ENCODE measurements at regions not wholly inside any gene's neighbourhood (a gene's known extent, or its start where the extent isn't known, plus 50 kb on each side); places are given as distances from the start of the nearest gene placed in this dataset.

GRCh38 chr2:125491663-125492062 lies 1164.3 kb upstream of the GYPC start:
- DNase-seq: no peak
- ATAC-seq: no peak
- Histone ChIP-seq H3K27ac (no peak overlapping the region), H3K9me3 (no peaks in the 10 kb centered on the region), H3K36me3 (no peaks in the 10 kb centered on the region), H3K4me1 (no peaks in the 10 kb centered on the region), H3K4me3 (no peak overlapping the region), H3K27me3 (no peaks in the 10 kb centered on the region)
- intact Hi-C loops (cut with DNase I; ENCODE audit: low total_unique reads) (no loop called here), in situ Hi-C loops (cut with MboI; ENCODE audit: low sequenced_read_pairs in 4 of 4) (no loop called here)
- TF ChIP-seq, protein P1, sequence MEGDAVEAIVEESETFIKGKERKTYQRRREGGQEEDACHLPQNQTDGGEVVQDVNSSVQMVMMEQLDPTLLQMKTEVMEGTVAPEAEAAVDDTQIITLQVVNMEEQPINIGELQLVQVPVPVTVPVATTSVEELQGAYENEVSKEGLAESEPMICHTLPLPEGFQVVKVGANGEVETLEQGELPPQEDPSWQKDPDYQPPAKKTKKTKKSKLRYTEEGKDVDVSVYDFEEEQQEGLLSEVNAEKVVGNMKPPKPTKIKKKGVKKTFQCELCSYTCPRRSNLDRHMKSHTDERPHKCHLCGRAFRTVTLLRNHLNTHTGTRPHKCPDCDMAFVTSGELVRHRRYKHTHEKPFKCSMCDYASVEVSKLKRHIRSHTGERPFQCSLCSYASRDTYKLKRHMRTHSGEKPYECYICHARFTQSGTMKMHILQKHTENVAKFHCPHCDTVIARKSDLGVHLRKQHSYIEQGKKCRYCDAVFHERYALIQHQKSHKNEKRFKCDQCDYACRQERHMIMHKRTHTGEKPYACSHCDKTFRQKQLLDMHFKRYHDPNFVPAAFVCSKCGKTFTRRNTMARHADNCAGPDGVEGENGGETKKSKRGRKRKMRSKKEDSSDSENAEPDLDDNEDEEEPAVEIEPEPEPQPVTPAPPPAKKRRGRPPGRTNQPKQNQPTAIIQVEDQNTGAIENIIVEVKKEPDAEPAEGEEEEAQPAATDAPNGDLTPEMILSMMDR (IDR thresholded peaks at IDR 0.05 in 4 of 5, conservative IDR thresholded peaks at IDR 0.05 in 1 of 5): no peak
- no peak for TF ChIP-seq POLR2A (IDR thresholded peaks at IDR 0.05)

DNA sequence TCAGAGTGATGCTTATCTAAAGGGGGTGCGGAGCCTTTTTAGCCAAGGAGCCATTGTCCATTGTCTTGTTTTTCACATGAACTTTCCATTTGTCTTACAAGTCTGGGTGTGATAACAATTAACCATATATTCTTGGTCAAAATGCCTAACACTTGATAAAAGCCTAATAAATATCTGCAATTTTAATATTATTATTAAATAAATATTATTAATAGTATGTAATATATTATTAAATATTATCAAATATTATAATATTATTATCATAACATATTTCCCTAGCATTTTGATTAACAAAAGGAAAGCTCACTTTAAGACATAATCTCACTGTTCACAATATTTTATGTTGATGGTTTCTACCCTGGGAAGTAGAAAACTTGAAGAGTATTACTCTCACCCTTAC lies 1143.6 kb upstream of the GYPC start:
- TF ChIP-seq, protein P1 (IDR thresholded peaks at IDR 0.05 in 4 of 5, conservative IDR thresholded peaks at IDR 0.05 in 1 of 5): no peak
- TF ChIP-seq POLR2A (IDR thresholded peaks at IDR 0.05): no peak
- intact Hi-C loops (cut with DNase I; ENCODE audit: low total_unique reads) (no loop called here), in situ Hi-C loops (cut with MboI; ENCODE audit: low sequenced_read_pairs in 4 of 4) (no loop called here)
- ATAC-seq (no peak), DNase-seq (no peak)
- Histone ChIP-seq H3K36me3 (no peaks in the 10 kb centered on the region), H3K9me3 (no peaks in the 10 kb centered on the region), H3K27me3 (no peaks in the 10 kb centered on the region), H3K27ac (no peak overlapping the region), H3K4me3 (no peak overlapping the region), H3K4me1 (no peaks in the 10 kb centered on the region)

DNA sequence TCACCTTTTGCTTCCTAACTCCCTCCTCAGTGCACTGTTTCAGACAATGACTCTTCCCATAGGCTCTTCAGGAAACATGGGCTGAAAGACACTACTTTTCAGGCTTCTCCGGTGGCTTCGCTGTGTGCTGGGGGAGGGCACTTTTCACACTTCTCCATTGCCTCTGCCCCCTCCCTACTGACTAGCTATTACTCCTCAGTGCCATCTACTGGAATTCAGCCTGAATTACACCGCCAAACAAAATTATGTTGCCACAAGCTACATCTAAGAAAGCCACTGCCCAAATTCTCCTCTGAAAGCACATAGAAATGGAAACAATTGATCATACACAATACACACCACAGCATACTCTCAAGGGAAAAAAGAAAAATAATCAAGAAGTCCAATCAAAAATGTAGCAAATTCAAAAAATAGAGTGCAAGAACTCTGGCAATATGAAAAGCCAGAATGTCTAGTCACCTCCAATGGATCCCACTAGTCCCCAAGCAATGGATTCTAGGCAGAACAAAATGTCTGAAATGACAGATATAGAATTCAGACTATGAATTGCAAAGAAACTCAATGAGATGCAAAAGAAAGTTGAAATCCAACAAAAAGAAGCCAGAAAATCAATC lies 1139.4 kb upstream of the GYPC start:
- intact Hi-C loops (cut with DNase I; ENCODE audit: low total_unique reads): no loop called here
- DNase-seq (no peak), ATAC-seq (no peak)
- no peaks in the 10 kb centered on the region for H3K4me1 ChIP-seq
- in situ Hi-C loops (cut with MboI; ENCODE audit: low sequenced_read_pairs in 4 of 4): no loop called here
- no peak overlapping the region for H3K4me3 ChIP-seq
- TF ChIP-seq POLR2A (IDR thresholded peaks at IDR 0.05): no peak
- TF ChIP-seq, protein P1 (IDR thresholded peaks at IDR 0.05 in 4 of 5, conservative IDR thresholded peaks at IDR 0.05 in 1 of 5): no peak
- no peaks in the 10 kb centered on the region for H3K36me3 ChIP-seq
- H3K27me3 ChIP-seq: no peaks in the 10 kb centered on the region
- H3K27ac ChIP-seq: no peak overlapping the region
- H3K9me3 ChIP-seq: no peaks in the 10 kb centered on the region

DNA sequence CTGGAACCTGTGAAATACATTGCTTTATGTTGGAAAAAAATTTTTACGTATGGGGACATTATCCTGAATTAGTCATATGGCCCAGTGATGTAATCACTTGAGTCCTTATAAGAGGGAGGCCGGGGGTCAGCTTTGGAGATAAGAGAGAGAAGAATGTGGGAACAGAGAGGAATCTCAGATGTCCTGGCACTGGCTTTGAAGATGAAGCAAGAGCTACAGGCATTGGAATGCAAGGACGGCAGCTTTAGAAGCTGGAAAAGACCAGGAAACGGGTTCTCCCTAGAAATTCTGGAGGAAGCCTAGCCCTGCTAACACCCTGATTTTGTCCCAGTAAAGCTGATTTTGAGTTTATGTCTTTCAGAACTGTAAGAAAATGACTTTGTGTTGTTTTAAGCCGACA lies 1129.9 kb upstream of the GYPC start:
- no peak for DNase-seq
- no peaks in the 10 kb centered on the region for H3K27me3 ChIP-seq
- TF ChIP-seq, protein P1 (IDR thresholded peaks at IDR 0.05 in 4 of 5, conservative IDR thresholded peaks at IDR 0.05 in 1 of 5): no peak
- no peak for TF ChIP-seq POLR2A (IDR thresholded peaks at IDR 0.05)
- in situ Hi-C loops (cut with MboI; ENCODE audit: low sequenced_read_pairs in 4 of 4): no loop called here
- no peaks in the 10 kb centered on the region for H3K36me3 ChIP-seq
- H3K4me1 ChIP-seq: no peaks in the 10 kb centered on the region
- no peak for ATAC-seq
- H3K27ac ChIP-seq: no peak overlapping the region
- H3K4me3 ChIP-seq: no peak overlapping the region
- intact Hi-C loops (cut with DNase I; ENCODE audit: low total_unique reads): no loop called here
- H3K9me3 ChIP-seq: no peaks in the 10 kb centered on the region

DNA sequence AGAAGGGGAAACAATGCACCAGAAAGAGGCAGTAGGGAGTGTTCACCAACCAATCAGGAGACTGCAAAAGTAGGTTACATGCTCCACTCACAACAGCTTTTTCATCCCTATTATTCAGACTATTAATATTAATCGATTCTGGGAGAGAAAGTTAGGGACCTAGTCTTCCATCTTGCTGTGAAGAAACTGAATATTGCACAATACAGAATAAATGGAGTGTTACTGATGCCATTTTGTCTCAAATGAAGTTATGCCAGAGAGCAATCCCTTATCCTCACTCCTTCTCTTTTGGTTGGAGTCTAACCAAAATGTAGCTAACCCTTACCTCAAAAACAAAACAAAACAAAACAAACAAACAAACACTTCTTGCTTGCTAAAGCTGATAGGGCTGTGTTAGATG lies 1120.9 kb upstream of the GYPC start:
- no peak overlapping the region for H3K4me3 ChIP-seq
- in situ Hi-C loops (cut with MboI; ENCODE audit: low sequenced_read_pairs in 4 of 4): no loop called here
- intact Hi-C loops (cut with DNase I; ENCODE audit: low total_unique reads): no loop called here
- ATAC-seq (no peak), DNase-seq (no peak)
- H3K4me1 ChIP-seq: no peaks in the 10 kb centered on the region
- H3K27me3 ChIP-seq: no peaks in the 10 kb centered on the region
- H3K27ac ChIP-seq: no peak overlapping the region
- no peaks in the 10 kb centered on the region for H3K36me3 ChIP-seq
- TF ChIP-seq POLR2A (IDR thresholded peaks at IDR 0.05): no peak
- TF ChIP-seq, protein P1 (IDR thresholded peaks at IDR 0.05 in 4 of 5, conservative IDR thresholded peaks at IDR 0.05 in 1 of 5): no peak
- H3K9me3 ChIP-seq: no peaks in the 10 kb centered on the region

Data from gastrocnemius medialis (tissue), 4 donors.